Lung microvascular endothelial cell (primary cell): ENCODE measurements at regions not wholly inside any gene's neighbourhood (a gene's known extent, or its start where the extent isn't known, plus 50 kb on each side); places are given as distances from the start of the nearest gene placed in this dataset.
"Not testable (repeated sequence)": the region's sequence is repeated elsewhere in the genome, so short reads cannot be mapped to it uniquely, and the experiment has no call there.

Experiments used
- DNase-seq, 2 donors: peaks; one replicate each; pipeline versions ENCODE4 v3.0.0 to v3.0.0-alpha.2; 2010; ENCODE audit warnings: low read depth in 2 of 2

DNA sequence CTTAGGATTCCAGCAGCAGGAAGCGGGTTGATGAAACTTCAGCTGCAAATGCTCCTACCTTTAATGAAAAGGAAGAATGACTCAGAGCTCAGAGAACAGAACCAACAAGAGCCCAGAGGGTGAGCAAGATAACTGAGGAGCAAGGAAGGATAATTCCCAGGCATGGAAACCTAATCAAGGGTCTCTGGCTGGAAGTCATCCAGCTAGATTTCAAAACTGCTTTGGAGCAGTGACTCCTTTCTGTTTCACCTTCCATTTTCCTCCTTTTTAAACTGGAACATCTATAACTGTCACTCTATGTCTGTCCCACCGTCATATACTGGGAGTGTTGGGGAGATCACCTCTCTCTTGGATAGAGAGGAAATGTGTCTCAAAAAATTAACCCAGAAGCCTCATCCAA lies 148.4 kb upstream of the RAB6C start:
- no peak for DNase-seq

- DNase-seq, result not testable (repeated sequence)
These were observed 146.0 kb upstream of the RAB6C start for GRCh38 chr2:129833465-129833864.

- DNase-seq, result no peak
These were observed 132.4 kb upstream of the RAB6C start for GRCh38 chr2:129847043-129847442.

DNA sequence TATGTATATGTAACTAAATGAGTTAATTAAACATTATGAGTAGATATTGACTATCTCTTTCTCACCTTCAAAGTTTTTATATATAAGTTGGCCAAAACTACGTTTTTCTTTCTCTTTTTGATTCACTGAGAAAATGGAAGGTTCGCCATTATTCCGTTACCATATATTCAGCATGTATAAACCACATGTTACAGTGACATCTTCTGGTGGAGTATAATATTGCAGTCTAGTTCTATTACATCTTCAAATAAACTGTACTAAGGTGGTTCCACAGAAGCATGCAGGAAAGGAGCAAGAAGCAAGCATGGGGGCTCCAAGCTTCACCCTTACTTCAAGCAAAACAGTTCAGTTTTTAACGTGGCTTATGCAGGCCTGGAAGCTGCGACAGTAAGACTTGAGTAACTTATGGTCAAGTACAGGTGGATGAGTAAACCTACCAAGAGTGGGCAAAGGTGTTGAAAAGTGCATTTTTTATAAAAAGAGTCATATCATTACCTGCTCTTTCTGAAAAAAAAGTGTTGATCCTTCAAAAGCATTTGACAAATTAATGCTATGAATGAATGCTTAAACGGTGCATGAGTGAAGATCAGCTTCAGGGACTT lies 129.8 kb upstream of the RAB6C start:
- peak; percentile 79 to 83 for DNase-seq

DNA sequence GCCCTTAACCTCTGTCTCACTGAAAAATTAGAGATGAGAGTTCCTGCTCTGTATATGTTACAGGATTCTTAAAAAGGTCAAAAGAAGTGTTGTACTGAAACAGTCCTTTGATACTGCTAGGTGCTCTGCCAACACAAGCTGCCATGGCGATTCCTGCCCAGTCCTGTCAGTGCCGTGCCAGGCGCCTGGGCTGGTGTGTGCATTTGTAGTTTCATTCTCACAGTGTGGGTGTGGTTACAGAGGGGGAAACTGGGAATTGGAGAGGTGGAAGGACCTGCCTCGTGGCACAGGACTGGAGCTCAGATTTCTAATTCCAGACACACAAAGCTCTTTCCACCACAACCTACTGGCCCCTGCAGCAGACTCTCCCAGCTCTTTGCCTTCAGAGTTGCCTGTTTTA lies 122.3 kb upstream of the RAB6C start:
- DNase-seq, result no peak

- DNase-seq, result no peak
These were observed 120.3 kb upstream of the RAB6C start for GRCh38 chr2:129859175-129859574.

DNA sequence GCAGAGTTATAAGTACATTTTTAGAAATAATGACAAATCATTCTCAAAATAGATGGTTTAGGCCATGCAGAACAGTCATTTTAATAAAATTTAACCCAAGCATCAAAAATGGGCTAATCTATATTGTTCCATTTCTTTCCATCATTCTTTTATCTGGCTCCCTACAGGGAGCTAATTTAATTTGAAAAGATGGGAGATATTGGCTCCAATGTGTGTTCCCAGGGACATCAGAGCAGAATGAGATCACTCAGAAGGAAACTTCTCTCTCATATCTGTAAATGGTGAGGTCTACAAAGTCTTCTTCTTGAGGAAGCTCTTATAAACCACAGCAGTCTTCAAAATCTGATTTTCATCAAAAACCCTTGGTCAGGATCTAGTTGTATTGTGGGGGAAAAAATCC lies 119.4 kb upstream of the RAB6C start:
- no peak for DNase-seq

GRCh38 chr2:129861666-129862288 lies 117.7 kb upstream of the RAB6C start:
- no peak for DNase-seq

- no peak for DNase-seq
These were observed 116.8 kb upstream of the RAB6C start for GRCh38 chr2:129862668-129863067.

GRCh38 chr2:129863350-129863749 lies 116.1 kb upstream of the RAB6C start:
- no peak for DNase-seq

DNA sequence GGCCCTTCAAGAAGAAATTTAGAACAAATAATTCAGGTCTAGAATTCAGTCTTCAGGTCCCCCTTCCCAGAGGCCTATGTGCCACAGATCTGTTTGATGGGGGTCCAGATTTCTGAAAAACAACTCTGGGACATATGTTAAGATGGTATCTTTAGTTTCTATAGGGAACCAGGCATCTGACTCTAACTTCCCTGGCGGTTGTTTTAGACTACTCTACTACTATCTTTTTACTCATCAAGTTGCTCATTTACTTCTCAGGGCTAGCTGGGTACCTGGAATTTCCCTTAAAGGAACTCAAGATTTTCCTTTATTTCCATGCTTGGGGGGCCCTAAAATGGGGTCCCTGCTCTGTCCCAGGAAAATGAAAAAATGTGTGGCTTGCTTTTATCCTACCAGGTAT lies 114.7 kb upstream of the RAB6C start:
- DNase-seq, result no peak

DNA sequence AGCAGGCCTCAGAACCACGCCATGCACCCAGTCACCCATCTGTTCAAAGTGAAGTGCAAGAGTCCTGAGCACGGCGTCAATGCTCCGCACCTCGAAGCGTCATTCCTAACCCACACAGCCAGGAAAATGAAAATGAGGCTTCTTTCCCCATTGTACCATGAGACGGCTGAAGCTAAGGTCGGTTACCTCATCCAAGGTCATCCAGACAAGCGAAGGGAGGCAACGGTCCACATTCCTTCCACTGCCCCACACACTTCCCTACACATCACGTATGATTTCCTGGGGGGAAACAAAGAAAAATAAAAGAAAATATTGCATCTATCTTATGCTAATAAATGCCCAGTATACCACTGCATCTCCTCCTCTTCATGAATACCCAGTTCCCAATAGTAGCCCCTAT lies 113.5 kb upstream of the RAB6C start:
- no peak for DNase-seq

GRCh38 chr2:129866391-129866790 lies 113.1 kb upstream of the RAB6C start:
- DNase-seq, result no peak

DNA sequence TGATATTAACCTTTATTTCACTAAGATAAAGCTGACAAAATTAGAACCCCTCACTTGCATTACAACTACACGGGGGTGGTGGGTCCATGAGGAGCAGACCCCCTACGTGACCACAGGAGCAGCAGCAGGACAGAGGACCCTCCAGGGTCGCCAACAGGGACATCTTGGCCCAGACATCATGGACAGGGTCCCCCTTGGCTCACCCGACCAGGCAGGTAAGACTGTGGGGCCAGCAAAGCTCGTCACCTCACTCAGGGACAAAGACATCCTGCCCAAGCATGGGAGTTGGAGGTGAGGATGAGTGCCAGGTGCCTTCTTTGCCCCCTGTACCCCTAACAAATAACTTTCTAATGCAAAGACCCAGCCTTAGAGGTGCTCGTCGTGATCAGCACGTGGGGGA lies 111.3 kb upstream of the RAB6C start:
- no peak for DNase-seq

- no peak for DNase-seq
These were observed 108.7 kb upstream of the RAB6C start for GRCh38 chr2:129870685-129871241.

DNA sequence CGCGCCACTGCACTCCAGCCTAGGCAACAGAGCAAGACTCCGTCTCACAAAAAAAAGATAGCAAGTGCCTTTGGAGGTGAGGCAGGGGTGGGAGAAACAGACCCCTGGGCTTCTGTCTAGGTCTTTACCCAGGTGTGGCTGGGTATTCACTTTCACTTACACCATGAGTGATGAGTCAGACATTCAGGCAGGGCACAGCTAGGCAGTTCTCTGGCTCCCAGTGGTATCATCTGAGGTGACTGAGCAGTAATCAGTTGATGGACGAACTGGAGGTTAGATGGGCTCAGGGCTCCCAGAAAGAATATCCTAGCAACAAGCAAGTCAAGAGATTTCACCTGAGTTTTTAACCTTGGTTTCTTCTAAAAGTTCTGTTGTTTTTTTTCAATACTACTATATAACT lies 107.0 kb upstream of the RAB6C start:
- DNase-seq, result no peak

DNA sequence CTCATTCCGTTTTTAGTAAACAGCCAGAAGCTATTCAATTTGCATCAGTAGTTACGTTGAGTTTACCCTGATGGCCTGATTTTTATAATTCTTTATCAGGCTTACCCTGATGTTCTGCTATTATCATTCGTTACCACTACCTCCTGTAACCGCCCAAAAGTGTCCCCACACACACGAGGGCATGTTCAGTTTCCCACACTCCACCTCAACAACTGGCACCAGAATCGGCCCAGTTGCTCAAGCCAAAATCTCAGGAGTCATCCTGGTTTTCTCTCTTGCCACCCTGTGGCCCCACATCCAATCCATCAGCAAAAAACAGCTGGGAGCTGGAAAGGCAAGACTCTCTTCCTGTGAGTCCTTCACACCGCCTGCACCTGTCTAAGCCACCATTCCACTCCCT lies 102.9 kb upstream of the RAB6C start:
- no peak for DNase-seq

- peak in 1 of 2 donors; percentile 58 for DNase-seq
These were observed 102.2 kb upstream of the RAB6C start for GRCh38 chr2:129877289-129877741.

- peak in 1 of 2 donors; percentile 38 for DNase-seq
These were observed 101.4 kb upstream of the RAB6C start for GRCh38 chr2:129877795-129878775.

DNA sequence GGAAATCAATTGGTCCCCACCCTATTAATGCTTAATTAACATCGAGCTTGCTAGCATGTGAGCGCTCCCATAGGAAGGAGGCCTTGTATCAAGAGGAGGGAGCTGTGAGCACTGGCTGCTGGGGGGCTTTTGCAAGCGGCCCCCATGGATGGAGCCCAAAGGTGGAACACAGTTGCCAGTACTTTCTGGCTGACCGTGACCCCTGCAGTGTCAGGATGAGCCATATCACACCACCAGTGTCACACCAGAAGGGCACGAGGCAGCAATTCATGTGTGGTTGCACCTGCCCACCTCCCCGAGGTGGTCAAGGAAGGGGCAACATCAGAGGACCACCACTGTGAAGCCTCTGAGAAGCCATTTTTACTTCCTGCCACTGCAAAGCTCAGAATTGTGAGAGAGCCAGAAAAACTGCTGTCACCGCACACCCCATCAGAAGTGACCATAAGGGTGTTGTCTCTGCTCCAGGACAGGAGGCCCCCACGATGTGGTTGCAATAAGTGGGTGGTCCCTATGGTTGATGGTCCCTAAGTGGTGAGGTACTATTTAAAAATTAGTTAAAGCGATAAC lies 99.8 kb upstream of the RAB6C start:
- no peak for DNase-seq

GRCh38 chr2:129880309-129880708 lies 99.2 kb upstream of the RAB6C start:
- DNase-seq, result no peak

- no peak for DNase-seq
These were observed 98.5 kb upstream of the RAB6C start for GRCh38 chr2:129880971-129881370.
